ENCODE measurements at regions not wholly inside any gene's neighbourhood (a gene's known extent, or its start where the extent isn't known, plus 50 kb on each side); places are given as distances from the start of the nearest gene placed in this dataset.
A peak's percentile ranks its signal among the peaks of the same experiment; 100 is the strongest.

GRCh38 chr4:96112631-96113030 lies 272.7 kb downstream of the PDHA2 start:
- no peak for DNase-seq
- Histone ChIP-seq H3K18ac (ENCODE audit: low read length) (no peak overlapping the region), H4K12ac (ENCODE audit: low read depth, low read length) (no peak overlapping the region), H2BK5ac (ENCODE audit: low read depth, low read length, poor library complexity) (no peak overlapping the region), H3K79me2 (ENCODE audit: control insufficient read depth, insufficient read depth, low read length, poor library complexity) (no peaks in the 10 kb centered on the region), H3K4me2 (ENCODE audit: low read length) (no peak overlapping the region), H3K23ac (ENCODE audit: low read length) (no peak overlapping the region), H3K27me3 (ENCODE audit: insufficient read depth, low read length) (no peaks in the 10 kb centered on the region), H3K9ac (ENCODE audit: low read length) (no peak overlapping the region), H2BK12ac (ENCODE audit: low read length) (no peak overlapping the region), H2BK120ac (ENCODE audit: insufficient read depth, low read length, poor library complexity) (no peak overlapping the region), H3K4me3 (ENCODE audit: low read depth, low read length) (no peak overlapping the region), H3K4ac (ENCODE audit: low read depth, low read length) (no peak overlapping the region), H4K91ac (ENCODE audit: low read depth, low read length) (no peak overlapping the region), H4K8ac (ENCODE audit: low read depth, low read length) (no peak overlapping the region), H3K9me3 (ENCODE audit: insufficient read depth, low read depth, low read length) (no peaks in the 10 kb centered on the region), H3K36me3 (ENCODE audit: control insufficient read depth in 1 of 2, insufficient read depth in 2 of 2, low read length in 2 of 2) (no peaks in the 10 kb centered on the region), H2AFZ (ENCODE audit: insufficient read depth, low read length, poor library complexity) (no peak overlapping the region), H3K27ac (ENCODE audit: low read depth, low read length) (no peak overlapping the region), H3K79me1 (ENCODE audit: low read length) (no peaks in the 10 kb centered on the region), H2AK5ac (ENCODE audit: low read length) (no peak overlapping the region), H3K4me1 (ENCODE audit: control insufficient read depth in 1 of 2, insufficient read depth in 2 of 2, low read length in 2 of 2) (no peaks in the 10 kb centered on the region), H3K14ac (ENCODE audit: low read length) (no peak overlapping the region)

- no peaks in the 10 kb centered on the region for H3K9me3 ChIP-seq (ENCODE audit: insufficient read depth, low read depth, low read length)
- H2BK12ac ChIP-seq (ENCODE audit: low read length), result no peak overlapping the region
- H3K27me3 ChIP-seq (ENCODE audit: insufficient read depth, low read length), result no peaks in the 10 kb centered on the region
- no peak overlapping the region for H4K91ac ChIP-seq (ENCODE audit: low read depth, low read length)
- H3K4ac ChIP-seq (ENCODE audit: low read depth, low read length), result no peak overlapping the region
- H3K23ac ChIP-seq (ENCODE audit: low read length), result peak overlapping the region; percentile 30
- no peak overlapping the region for H3K27ac ChIP-seq (ENCODE audit: low read depth, low read length)
- H2BK120ac ChIP-seq (ENCODE audit: insufficient read depth, low read length, poor library complexity), result no peak overlapping the region
- H3K4me3 ChIP-seq (ENCODE audit: low read depth, low read length), result no peak overlapping the region
- DNase-seq, result no peak
- no peak overlapping the region for H4K12ac ChIP-seq (ENCODE audit: low read depth, low read length)
- WGBS (ENCODE audit: extremely low coverage, insufficient coverage, insufficient read length), result no CpG with 5 or more reads among the region's 1 CpG
- no peaks in the 10 kb centered on the region for H3K79me1 ChIP-seq (ENCODE audit: low read length)
- H3K79me2 ChIP-seq (ENCODE audit: control insufficient read depth, insufficient read depth, low read length, poor library complexity), result no peaks in the 10 kb centered on the region
- H3K14ac ChIP-seq (ENCODE audit: low read length), result no peak overlapping the region
- H3K36me3 ChIP-seq (ENCODE audit: control insufficient read depth in 1 of 2, insufficient read depth in 2 of 2, low read length in 2 of 2), result no peaks in the 10 kb centered on the region
- H4K8ac ChIP-seq (ENCODE audit: low read depth, low read length), result no peak overlapping the region
- H2BK5ac ChIP-seq (ENCODE audit: low read depth, low read length, poor library complexity), result no peak overlapping the region
- no peaks in the 10 kb centered on the region for H3K4me1 ChIP-seq (ENCODE audit: control insufficient read depth in 1 of 2, insufficient read depth in 2 of 2, low read length in 2 of 2)
- H3K18ac ChIP-seq (ENCODE audit: low read length), result no peak overlapping the region
- no peak overlapping the region for H2AK5ac ChIP-seq (ENCODE audit: low read length)
- peak overlapping the region; percentile 66 for H3K9ac ChIP-seq (ENCODE audit: low read length)
- no peak overlapping the region for H3K4me2 ChIP-seq (ENCODE audit: low read length)
- H2AFZ ChIP-seq (ENCODE audit: insufficient read depth, low read length, poor library complexity), result no peak overlapping the region
These were observed 280.3 kb downstream of the PDHA2 start for GRCh38 chr4:96120206-96120605.

GRCh38 chr4:96126227-96126626 lies 286.3 kb downstream of the PDHA2 start:
- Histone ChIP-seq H3K27ac (ENCODE audit: low read depth, low read length) (no peak overlapping the region), H3K4ac (ENCODE audit: low read depth, low read length) (no peak overlapping the region), H3K79me1 (ENCODE audit: low read length) (no peaks in the 10 kb centered on the region), H4K91ac (ENCODE audit: low read depth, low read length) (no peak overlapping the region), H3K79me2 (ENCODE audit: control insufficient read depth, insufficient read depth, low read length, poor library complexity) (no peaks in the 10 kb centered on the region), H2AK5ac (ENCODE audit: low read length) (no peak overlapping the region), H3K9me3 (ENCODE audit: insufficient read depth, low read depth, low read length) (no peaks in the 10 kb centered on the region), H3K36me3 (ENCODE audit: control insufficient read depth in 1 of 2, insufficient read depth in 2 of 2, low read length in 2 of 2) (no peaks in the 10 kb centered on the region), H3K4me3 (ENCODE audit: low read depth, low read length) (no peak overlapping the region), H3K9ac (ENCODE audit: low read length) (no peak overlapping the region), H2BK12ac (ENCODE audit: low read length) (no peak overlapping the region), H3K27me3 (ENCODE audit: insufficient read depth, low read length) (no peaks in the 10 kb centered on the region), H4K8ac (ENCODE audit: low read depth, low read length) (no peak overlapping the region), H3K4me2 (ENCODE audit: low read length) (no peak overlapping the region), H3K14ac (ENCODE audit: low read length) (no peak overlapping the region), H2BK120ac (ENCODE audit: insufficient read depth, low read length, poor library complexity) (no peak overlapping the region), H2BK5ac (ENCODE audit: low read depth, low read length, poor library complexity) (no peak overlapping the region), H4K12ac (ENCODE audit: low read depth, low read length) (no peak overlapping the region), H3K4me1 (ENCODE audit: control insufficient read depth in 1 of 2, insufficient read depth in 2 of 2, low read length in 2 of 2) (no peaks in the 10 kb centered on the region), H3K23ac (ENCODE audit: low read length) (no peak overlapping the region), H2AFZ (ENCODE audit: insufficient read depth, low read length, poor library complexity) (no peak overlapping the region), H3K18ac (ENCODE audit: low read length) (no peak overlapping the region)
- DNase-seq, result no peak
- WGBS (ENCODE audit: extremely low coverage, insufficient coverage, insufficient read length), result no CpG with 5 or more reads among the region's 24 CpGs

GRCh38 chr4:96131186-96131585 lies 291.3 kb downstream of the PDHA2 start:
- WGBS (ENCODE audit: extremely low coverage, insufficient coverage, insufficient read length), result no CpG with 5 or more reads among the region's 1 CpG
- H2BK12ac ChIP-seq (ENCODE audit: low read length), result no peak overlapping the region
- H2AFZ ChIP-seq (ENCODE audit: insufficient read depth, low read length, poor library complexity), result no peak overlapping the region
- no peak overlapping the region for H4K91ac ChIP-seq (ENCODE audit: low read depth, low read length)
- H3K9me3 ChIP-seq (ENCODE audit: insufficient read depth, low read depth, low read length), result no peaks in the 10 kb centered on the region
- H3K9ac ChIP-seq (ENCODE audit: low read length), result no peak overlapping the region
- H3K4me1 ChIP-seq (ENCODE audit: control insufficient read depth in 1 of 2, insufficient read depth in 2 of 2, low read length in 2 of 2), result no peaks in the 10 kb centered on the region
- H3K4me2 ChIP-seq (ENCODE audit: low read length), result no peak overlapping the region
- H4K8ac ChIP-seq (ENCODE audit: low read depth, low read length), result no peak overlapping the region
- H2BK5ac ChIP-seq (ENCODE audit: low read depth, low read length, poor library complexity), result no peak overlapping the region
- H3K36me3 ChIP-seq (ENCODE audit: control insufficient read depth in 1 of 2, insufficient read depth in 2 of 2, low read length in 2 of 2), result no peaks in the 10 kb centered on the region
- no peaks in the 10 kb centered on the region for H3K79me2 ChIP-seq (ENCODE audit: control insufficient read depth, insufficient read depth, low read length, poor library complexity)
- H3K18ac ChIP-seq (ENCODE audit: low read length), result no peak overlapping the region
- no peak overlapping the region for H3K27ac ChIP-seq (ENCODE audit: low read depth, low read length)
- H3K4ac ChIP-seq (ENCODE audit: low read depth, low read length), result no peak overlapping the region
- no peak overlapping the region for H3K14ac ChIP-seq (ENCODE audit: low read length)
- H3K79me1 ChIP-seq (ENCODE audit: low read length), result no peaks in the 10 kb centered on the region
- H4K12ac ChIP-seq (ENCODE audit: low read depth, low read length), result no peak overlapping the region
- H2BK120ac ChIP-seq (ENCODE audit: insufficient read depth, low read length, poor library complexity), result no peak overlapping the region
- no peak overlapping the region for H3K4me3 ChIP-seq (ENCODE audit: low read depth, low read length)
- DNase-seq, result no peak
- H3K27me3 ChIP-seq (ENCODE audit: insufficient read depth, low read length), result no peaks in the 10 kb centered on the region
- no peak overlapping the region for H2AK5ac ChIP-seq (ENCODE audit: low read length)
- no peak overlapping the region for H3K23ac ChIP-seq (ENCODE audit: low read length)

Measured in trophoblast cell (in vitro differentiated cells and primary cell).